ENCODE measurements at regions not wholly inside any gene's neighbourhood (a gene's known extent, or its start where the extent isn't known, plus 50 kb on each side); places are given as distances from the start of the nearest gene placed in this dataset.
"Not testable (repeated sequence)": the region's sequence is repeated elsewhere in the genome, so short reads cannot be mapped to it uniquely, and the experiment has no call there.

- no peak for TF ChIP-seq CTCF (IDR thresholded peaks at IDR 0.05; ENCODE audit: insufficient read depth, low read length)
- no peak for DNase-seq (ENCODE audit: low read depth)
- no peak overlapping the region for H3K4me3 ChIP-seq (ENCODE audit: low read depth, low read length)
Observed at GRCh38 chr2:207438414-207439126, 91.2 kb upstream of the CREB1 start.

- H3K4me3 ChIP-seq (ENCODE audit: low read depth, low read length); DNase-seq (ENCODE audit: low read depth): not testable (repeated sequence)
Observed at GRCh38 chr2:207439881-207440280, 89.9 kb upstream of the CREB1 start.

- H3K4me3 ChIP-seq (ENCODE audit: low read depth, low read length), result no peak overlapping the region
- no peak for TF ChIP-seq CTCF (IDR thresholded peaks at IDR 0.05; ENCODE audit: insufficient read depth, low read length)
- DNase-seq (ENCODE audit: low read depth), result no peak
Observed at GRCh38 chr2:207444756-207445155, 85.0 kb upstream of the CREB1 start.

- H3K4me3 ChIP-seq (ENCODE audit: low read depth, low read length), result no peak overlapping the region
- DNase-seq (ENCODE audit: low read depth), result no peak
- TF ChIP-seq CTCF (IDR thresholded peaks at IDR 0.05; ENCODE audit: insufficient read depth, low read length), result no peak
Observed at GRCh38 chr2:207446653-207447052, 83.1 kb upstream of the CREB1 start.

GRCh38 chr2:207448006-207448405, 81.8 kb upstream of the CREB1 start:
- no peak for TF ChIP-seq CTCF (IDR thresholded peaks at IDR 0.05; ENCODE audit: insufficient read depth, low read length)
- no peak for DNase-seq (ENCODE audit: low read depth)

GRCh38 chr2:207449642-207450165, 80.1 kb upstream of the CREB1 start:
- no peak for TF ChIP-seq CTCF (IDR thresholded peaks at IDR 0.05; ENCODE audit: insufficient read depth, low read length)
- H3K4me3 ChIP-seq (ENCODE audit: low read depth, low read length), result no peak overlapping the region
- no peak for DNase-seq (ENCODE audit: low read depth)

More at GRCh38 chr2:207448006-207448405, 81.8 kb upstream of the CREB1 start:
- H3K4me3 ChIP-seq (ENCODE audit: low read depth, low read length), result no peak overlapping the region

GRCh38 chr2:207450186-207450585, 79.6 kb upstream of the CREB1 start:
- TF ChIP-seq CTCF (IDR thresholded peaks at IDR 0.05; ENCODE audit: insufficient read depth, low read length), result no peak
- DNase-seq (ENCODE audit: low read depth), result no peak

More at GRCh38 chr2:207450186-207450585, 79.6 kb upstream of the CREB1 start:
- H3K4me3 ChIP-seq (ENCODE audit: low read depth, low read length), result no peak overlapping the region
